D721Med (cell line): ENCODE measurements at regions not wholly inside any gene's neighbourhood (a gene's known extent, or its start where the extent isn't known, plus 50 kb on each side); places are given as distances from the start of the nearest gene placed in this dataset.

ENCODE experiments used
- DNase-seq: peaks from one replicate; pipeline ENCODE4 v3.0.0; 2011; ENCODE audit warnings: low spot score; ENCODE audit not compliant: insufficient read length
- FAIRE-seq: peaks from 2 replicates; lab custom pipeline; 2011; peaks lifted over from hg19 to GRCh38; lab: Jason Lieb, UNC
- TF ChIP-seq, protein P1 (sequence below): IDR thresholded peaks from 2 replicates; pipeline ENCODE4 v1.5.1; 2012; ENCODE audit warnings: mild to moderate bottlenecking, control low read depth; ENCODE audit not compliant: insufficient read depth; ENCODE audit errors: missing control alignments

DNA sequence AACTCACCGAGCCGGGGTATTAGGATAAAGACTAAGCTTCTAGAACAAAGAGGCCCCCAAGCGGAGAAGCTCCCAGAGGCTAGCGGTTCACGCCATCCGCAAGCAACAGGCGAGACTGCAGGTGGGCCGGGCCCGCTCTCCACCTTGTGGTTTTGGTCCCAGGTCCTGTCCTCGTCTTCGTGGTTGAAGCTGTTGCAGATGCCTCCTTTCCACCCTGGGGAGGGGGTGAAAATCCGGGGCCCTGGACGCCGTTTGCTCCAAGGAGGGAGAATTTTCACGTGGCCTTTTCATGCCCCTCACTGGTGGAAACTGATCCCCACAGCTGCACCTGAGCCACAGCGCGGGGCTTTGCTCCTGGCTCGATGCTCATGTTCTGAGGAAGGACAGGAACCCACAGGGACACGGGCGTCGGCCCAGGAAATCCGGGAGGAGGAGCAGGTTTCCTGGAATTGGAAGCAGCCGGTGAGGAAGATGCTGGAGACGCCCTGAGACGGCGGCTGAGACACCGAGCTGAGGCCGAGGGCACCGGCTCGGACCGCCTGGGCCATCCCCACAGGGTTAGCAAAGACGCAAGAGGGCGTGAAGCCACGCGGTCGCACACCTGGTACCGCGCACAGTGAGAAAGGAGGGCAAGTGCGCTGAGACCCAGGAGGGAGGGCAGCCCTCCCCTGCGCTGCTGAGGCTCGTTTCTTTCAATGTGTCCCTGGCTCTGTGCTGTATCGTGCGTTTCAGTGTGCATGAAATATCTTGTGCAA, 54.7 kb upstream of the SALL3 start:
- TF ChIP-seq, protein P1, sequence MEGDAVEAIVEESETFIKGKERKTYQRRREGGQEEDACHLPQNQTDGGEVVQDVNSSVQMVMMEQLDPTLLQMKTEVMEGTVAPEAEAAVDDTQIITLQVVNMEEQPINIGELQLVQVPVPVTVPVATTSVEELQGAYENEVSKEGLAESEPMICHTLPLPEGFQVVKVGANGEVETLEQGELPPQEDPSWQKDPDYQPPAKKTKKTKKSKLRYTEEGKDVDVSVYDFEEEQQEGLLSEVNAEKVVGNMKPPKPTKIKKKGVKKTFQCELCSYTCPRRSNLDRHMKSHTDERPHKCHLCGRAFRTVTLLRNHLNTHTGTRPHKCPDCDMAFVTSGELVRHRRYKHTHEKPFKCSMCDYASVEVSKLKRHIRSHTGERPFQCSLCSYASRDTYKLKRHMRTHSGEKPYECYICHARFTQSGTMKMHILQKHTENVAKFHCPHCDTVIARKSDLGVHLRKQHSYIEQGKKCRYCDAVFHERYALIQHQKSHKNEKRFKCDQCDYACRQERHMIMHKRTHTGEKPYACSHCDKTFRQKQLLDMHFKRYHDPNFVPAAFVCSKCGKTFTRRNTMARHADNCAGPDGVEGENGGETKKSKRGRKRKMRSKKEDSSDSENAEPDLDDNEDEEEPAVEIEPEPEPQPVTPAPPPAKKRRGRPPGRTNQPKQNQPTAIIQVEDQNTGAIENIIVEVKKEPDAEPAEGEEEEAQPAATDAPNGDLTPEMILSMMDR = no peak
- FAIRE-seq = no peak
- DNase-seq = no peak

DNA sequence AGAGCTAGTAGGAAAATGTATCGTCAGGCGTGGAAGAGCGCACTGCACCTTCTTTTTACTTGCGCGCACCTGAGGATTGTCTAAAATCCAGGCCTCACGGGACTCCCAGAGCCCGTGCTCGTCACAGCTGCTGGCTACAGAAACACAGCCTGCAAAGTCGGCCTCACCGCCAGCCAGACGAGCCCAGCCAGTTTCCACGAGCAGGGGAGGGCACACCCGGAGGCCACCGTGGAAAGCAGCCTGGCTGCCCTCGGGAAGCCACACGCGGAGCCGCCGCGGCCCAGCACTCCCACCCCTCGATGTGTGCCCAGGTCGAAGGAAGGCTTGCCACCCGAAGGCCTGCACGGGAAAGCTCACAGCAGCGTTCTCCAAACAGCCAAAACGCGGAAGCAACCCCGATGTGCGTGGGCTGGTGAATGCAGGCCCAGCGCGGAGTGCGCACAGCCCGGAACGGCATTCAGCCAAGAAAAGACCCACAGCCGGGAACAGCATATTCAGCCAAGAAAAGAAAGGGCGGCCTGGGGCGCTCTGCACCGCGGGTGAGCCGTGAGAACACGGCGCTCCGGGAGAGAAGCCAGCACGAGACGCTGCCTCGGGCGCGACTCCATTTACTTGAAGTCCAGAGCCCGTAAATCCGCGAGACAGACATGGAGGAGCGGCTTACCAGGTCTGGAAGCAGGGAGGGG, 53.9 kb upstream of the SALL3 start:
- DNase-seq (no peak), FAIRE-seq (no peak)
- TF ChIP-seq, protein P1 = no peak

DNA sequence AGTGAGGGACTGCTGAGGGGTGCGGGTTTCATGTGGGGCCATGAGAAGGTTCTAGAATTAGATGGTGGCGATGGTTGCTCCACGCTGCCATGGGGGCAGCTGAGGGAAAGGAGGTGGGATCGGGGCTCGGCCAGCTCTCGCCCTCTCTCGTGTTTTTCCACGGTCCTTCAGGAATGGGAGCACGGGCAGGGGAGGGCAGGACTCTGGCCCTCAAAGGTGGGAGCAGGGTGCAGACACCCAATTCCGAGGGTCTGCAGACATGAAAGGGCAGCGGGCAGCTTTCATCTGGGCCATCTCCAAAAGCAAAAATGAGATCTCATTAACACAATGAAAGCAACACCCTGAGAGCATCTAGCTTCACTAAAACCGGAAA, 53.4 kb upstream of the SALL3 start:
- DNase-seq = no peak
- TF ChIP-seq, protein P1 = no peak
- FAIRE-seq = no peak

DNA sequence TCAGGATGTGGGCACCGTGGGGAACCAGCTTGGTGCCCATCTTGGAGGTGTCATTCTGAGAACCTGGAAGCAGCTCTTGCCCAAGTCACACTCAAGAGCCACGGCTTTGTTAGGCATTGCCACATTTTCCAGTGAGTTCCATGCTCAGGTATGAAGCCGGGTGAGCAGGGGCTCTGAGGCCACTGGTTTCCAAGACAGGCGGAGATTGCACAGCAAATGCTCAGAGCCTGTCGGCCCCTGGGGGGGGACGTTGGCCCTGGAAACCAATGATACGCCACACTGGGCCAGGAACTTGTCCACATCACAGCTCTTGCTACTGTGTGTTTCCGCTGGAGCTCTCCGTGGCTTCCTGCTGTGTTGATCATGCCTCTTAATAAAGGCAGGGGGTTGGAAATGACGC, 52.5 kb upstream of the SALL3 start:
- TF ChIP-seq, protein P1 = no peak
- FAIRE-seq (no peak), DNase-seq (no peak)

DNA sequence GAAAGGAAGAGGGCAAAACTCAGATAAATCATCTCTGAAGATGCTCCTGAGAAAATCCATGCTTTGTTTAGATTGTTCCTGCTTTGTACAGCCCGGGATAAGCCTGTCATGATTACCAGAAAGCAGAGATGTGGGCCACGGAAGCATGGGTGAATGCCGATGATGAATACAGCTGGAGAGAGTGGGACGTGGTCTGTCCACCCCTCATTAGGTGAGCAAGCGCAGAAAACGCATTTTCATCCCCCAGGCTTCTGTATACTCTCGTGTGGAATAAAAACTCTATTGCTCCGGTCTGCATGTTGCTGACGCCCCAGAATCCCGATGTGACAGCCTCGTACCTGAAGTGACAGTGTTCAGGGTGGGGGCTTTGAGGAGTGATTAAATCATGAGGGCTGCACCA, 52.0 kb upstream of the SALL3 start:
- DNase-seq (no peak), FAIRE-seq (no peak)
- TF ChIP-seq, protein P1 = no peak

DNA sequence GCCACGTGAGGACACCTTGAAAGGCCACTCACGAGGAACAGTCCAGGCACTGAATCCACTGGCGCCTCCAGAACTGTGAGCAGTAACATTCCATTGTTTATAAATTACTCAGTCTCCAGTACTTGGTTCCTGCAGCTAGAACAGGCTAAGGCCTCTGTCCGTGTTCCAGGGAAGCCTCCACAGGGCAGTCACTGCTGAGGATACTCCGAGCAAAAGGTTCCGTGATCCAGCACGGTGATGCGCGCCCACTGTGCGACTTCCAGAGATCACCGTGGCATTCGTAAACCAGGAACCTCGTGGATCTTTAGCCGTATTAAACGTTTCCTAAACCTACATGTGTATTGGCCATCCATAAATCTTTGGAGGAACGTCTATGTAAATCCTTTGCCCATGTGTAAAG, 51.5 kb upstream of the SALL3 start:
- DNase-seq = no peak
- TF ChIP-seq, protein P1 = no peak
- FAIRE-seq = no peak

DNA sequence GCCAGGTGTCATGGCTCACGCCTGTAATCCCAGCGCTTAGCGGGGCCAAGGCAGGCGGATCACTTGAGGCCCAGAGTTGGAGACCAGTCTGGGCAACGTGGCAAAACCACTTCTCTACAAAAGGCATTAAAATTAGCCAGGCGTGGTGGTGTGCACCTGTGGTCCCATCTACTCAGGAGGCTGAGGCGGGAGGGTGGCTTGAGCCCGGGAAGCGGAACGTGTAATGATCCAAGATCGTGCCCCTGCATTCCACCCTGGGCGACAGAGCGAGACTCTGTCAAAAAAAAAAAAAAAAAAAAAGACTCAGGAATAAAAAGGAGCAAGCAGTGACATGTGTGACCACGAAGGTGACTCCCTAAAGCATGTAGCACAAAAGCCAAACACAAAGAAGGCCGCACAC, 50.1 kb upstream of the SALL3 start:
- DNase-seq (no peak), FAIRE-seq (no peak)
- TF ChIP-seq, protein P1 = no peak
